ENCODE measurements at regions not wholly inside any gene's neighbourhood (a gene's known extent, or its start where the extent isn't known, plus 50 kb on each side); places are given as distances from the start of the nearest gene placed in this dataset.
"Not testable (repeated sequence)": the region's sequence is repeated elsewhere in the genome, so short reads cannot be mapped to it uniquely, and the experiment has no call there.

DNA sequence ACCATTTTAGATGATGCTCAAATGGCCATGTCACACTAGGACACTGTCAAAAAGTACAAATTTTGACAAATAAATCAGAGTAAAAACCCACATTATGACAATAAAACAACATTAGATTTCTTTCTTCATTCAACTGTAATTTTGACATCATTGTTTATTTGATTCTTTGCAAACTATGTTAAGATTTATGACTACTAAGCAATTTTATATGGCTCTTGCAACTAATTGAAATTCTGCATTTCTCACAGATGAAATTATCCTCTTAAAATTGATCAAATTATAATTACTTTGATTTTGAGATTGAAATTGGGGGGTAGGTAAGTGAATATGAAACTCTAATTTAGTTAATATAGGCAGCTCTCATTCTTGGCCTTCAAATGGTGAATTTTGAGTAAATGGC is 59.8 kb downstream of the ATOH1 start:
- DNase-seq: no peak

DNA sequence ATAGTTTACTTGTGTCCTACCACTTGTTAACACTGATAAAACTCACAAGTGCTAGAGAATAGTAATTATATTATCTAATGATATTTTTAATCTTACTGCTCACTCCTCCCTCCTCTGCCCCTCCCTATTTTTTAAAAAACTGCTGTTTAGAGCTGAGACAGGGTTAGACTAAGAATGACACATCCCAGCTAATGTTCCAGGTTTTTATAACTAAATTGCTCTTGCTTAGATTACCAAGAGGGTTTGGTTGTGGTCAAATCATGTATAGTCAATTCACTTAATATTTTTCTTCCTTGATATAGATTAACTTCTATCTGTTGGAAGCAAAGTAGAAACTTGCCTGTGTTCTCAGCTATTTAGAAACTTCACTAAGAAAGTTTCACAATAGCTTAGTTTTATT is 60.2 kb downstream of the ATOH1 start:
- DNase-seq: no peak

DNA sequence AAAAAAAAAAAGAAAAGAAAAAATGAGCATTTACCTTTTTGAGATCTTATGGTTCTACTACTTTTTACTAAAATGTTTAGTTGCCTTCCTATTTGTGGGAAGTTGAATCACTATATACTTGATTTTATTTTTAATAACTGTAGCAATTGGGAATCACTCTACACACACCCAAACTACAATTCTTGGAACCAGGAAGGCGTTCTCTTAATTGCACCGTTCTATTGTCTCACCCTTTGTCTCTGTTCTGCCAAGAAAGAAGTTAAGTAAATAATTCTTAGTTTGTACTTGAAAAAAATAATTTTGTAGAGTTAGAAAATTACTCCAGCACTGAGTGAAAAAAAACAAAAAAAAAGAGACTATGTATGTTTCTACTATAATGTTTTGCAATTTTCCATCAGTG is 62.7 kb downstream of the ATOH1 start:
- DNase-seq: no peak

DNA sequence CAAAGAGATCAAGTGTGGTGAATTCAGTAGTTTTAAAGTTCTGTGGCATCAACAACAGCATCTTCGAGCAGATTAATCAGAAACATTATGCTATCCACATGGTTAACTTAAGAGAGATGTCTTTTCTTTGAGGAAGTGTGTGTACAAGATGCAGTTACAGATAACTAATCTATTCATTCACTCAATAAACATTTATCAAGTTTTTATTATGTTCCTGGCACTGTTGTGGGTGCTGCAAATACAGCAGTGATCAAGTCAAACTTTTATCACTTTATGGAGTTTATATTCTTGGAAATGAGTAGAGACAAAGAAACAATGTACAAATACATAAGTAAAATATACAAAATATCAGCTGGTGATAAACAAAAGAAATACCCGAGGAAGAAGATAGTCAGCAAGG is 66.4 kb downstream of the ATOH1 start:
- DNase-seq: no peak

DNA sequence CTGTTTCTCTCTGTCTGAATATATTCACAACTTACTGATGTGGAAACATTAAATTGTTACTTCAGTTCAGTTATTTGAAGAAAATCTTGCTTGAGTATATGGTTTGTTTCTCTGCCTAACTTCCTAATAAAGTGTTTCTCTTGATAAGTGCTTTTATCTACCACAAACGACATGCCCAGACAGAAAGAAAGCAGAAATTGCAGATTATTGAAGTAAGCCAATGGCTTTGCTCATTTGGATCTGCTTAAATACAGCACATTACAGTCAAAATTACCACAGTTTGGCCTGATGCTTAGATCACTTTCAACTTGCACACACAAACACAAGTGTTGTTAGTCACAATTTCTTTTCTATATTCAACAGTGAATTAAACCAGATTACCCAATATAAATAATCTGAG is 68.0 kb downstream of the ATOH1 start:
- no peak for DNase-seq

DNA sequence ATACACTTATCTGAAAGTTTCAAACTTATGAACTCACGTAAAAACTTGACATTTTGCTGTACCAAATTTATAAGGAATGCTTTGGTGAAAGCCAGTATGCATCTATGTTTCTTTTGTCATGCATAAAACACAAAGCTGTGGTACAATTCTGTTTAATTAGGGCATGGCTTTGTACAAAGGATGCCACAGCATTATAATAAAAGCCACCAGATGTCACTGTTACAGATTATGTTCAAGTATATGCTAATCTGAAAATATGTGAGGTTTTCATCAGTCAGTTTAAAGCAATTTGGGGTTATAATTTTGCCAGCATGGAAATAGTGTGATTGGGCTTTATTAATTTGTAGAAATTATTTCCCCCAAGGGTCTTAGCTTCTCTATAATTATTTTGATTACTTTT is 69.0 kb downstream of the ATOH1 start:
- no peak for DNase-seq

DNA sequence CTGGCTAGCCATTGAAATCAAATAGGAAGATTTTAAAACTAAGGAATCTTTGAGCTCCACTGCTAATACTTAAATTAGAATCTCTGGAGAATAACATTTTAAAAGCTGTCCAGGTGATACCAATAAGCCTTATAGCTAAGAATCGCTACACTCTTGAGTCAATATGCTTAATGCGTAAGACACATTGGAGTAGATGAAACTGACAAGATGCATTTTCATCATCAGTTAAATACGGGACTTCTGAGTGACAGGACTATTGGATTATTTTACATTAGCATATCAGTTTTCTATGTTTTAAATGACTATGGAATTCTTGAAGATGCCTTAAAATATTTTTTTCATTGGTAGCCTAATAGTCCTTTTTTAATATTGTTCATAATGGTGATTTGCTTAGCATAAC is 80.2 kb downstream of the ATOH1 start:
- no peak for DNase-seq

DNA sequence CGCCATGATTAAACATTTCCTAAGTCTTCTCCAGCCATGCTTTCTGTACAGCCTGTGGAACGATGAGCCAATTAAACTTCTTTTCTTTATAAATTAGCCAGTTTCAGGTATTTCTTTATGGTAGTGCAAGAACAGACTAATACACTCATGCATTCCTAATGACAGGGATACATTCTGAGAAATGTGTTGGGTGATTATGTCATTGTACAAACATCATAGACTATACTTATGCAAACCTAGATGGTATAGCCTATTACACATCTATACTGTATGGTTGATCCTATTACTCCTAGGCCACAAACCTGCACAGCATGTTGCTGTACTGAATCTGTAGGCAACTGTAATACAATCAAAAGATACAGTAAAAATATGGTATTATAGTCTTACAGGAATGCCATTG is 83.1 kb downstream of the ATOH1 start:
- DNase-seq: no peak

DNA sequence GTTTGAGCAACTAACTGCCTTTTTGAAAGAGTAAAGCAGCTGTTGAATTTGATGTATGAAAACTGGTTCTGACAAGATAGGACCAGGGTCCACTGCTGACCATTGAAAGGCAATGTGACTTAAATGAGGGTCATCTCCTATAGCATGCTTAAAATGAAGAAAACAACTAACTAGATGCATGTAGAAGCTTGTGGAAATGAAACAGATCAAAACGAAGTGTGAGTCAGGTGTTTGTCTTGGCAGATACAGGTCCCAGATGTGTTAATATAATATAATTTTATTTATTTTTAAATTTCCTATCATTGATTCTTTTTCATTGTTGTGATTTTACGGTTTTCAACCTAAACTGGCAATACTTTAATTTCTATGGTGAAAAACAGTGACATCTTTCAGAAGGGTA is 83.6 kb downstream of the ATOH1 start:
- no peak for DNase-seq

DNA sequence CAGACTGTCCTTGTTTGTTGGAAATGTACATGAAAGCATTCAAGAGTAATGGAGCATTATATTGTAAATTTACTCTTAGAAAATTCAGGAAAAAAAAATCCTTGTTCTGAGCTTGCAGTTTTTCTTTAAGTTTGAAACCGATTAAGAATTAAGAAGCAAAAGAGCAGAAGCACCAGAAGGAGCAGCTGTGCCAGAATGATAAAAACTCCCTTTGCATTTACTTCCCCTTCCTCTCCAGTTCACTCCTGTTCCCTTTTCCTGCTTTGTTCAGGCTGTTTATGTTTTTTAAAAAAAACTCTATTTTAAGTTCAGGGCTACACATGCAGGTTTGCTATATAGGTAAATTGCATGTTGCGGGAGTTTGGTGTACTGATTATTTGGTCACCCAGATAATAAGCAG is 90.3 kb downstream of the ATOH1 start:
- DNase-seq: no peak

DNA sequence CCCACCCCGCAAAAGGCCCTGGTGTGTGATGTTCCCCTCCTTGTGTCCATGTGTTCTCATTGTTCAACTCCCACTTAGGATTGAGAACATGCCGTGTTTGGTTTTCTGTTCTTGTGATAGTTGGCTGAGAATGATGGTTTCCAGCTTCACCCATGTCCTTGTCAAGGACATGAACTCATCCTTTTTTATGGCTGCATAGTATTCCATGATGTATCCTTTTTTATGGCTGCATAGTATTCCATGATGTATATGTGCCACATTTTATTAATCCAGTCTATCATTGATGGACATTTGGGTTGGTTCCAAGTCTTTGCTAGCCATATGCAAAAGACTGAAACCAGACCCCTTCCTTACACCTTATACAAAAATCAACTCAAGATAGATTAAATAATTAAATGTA is 95.0 kb downstream of the ATOH1 start:
- DNase-seq: not testable (repeated sequence)

DNA sequence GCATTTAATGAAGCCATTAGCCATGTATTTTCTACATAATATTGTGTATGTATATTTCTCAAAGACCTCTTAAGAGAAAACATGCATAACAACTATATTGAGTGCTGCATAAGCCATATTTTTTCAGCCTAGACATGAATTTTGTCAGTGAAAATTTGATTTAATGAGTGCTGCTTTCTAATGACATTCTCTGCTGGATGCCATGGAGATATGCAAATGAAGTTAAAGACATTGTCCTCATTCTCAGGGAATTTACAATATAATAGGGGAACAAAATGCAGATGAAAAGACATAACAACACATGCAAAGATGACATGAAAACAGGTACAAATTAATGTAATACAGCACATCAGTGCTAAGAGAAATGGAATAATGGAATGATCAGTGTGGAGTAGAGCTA is 118.7 kb downstream of the ATOH1 start:
- no peak for DNase-seq

DNA sequence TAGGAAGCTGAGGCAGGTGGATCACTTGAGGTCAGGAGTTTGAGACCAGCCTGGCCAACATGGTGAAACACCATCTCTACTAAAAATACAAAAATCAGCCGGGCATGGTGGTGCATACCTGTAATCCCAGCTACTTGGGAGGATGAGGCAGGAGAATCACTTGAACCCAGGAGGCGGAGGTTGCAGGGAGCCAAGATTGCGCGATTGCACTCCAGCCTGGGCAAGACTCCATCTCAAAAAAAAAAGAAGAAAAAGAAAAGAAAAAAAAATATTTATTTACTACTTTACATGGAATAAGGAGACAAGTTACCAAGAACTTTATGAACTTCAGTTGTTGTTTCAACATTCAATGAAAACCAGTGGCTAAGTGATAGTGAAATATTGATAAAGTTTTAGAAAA is 121.7 kb downstream of the ATOH1 start:
- not testable (repeated sequence) for DNase-seq

DNA sequence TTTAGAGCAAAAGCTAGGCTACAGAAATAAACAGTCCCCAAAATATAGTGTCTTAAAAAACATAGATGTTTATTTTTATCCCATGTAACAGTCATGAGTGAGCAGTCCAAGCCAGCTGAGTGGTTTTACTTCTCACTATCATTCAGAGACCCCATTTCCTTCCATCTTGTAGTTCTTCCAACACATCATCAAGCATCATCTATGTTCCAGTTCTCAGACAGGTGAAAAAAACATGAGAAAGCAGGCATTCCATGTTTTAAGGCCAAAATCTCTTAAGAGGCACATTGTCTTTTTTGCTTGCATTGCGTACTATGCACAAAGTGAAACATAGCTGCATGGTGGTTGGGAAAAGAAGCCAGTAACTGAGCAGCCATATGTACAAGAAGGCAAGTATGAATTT is 128.6 kb downstream of the ATOH1 start:
- DNase-seq: no peak

DNA sequence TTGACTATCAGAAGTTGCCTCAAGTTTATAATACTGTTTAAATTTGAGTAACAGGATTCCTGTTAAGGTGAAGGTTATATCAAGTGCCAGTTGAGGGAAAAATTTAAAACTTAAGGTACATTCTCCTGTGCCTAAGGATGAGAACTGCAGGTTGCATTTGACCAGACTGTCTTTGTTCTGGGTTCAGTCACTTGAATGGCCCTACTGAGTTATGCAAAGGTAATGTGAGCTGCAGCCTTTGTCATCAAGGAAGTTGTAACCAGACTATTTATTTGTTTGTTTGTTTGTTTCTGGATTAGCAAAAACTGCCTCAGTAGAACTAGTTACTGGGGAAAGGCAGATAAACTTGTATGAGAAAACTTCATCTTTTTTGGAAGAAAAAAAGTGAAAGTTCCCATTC is 131.9 kb downstream of the ATOH1 start:
- DNase-seq: no peak

DNA sequence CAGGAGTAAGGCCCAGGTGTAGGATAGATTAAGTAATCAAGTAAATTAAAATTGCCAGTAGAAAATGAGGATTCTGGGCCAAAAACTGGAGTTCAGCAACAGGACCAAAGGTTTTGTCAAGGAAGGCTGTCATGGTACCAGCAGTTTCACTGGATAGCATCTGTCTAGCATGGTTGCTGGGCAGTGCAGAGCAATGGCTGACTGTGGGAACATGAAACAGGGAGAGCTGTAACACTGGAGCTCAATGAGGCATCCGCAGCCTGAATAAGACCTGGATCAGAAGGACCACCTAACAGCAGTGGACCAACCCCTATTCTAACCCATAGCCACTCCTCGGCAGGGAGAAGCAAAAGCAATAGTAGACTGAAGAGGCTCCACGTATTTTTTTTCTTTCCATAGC is 132.4 kb downstream of the ATOH1 start:
- no peak for DNase-seq

DNA sequence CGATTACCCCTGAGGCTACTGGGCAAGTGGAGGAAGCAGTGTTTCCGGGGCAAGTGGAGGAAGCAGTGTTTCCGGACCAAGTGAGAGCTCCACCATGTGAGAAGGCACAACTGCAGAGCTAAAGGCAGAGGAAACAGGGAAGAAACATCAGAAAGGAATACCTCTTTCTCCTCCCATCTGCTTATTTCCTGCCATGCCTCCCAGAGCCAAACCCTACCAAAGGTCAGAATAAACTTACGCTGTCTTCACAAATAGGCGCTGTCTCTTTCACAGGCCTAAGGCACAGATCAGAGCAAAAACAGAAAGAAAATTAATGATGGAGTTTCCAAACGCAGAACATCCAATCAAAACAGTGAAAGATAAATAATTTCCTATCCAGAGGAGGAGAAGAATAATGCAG is 153.0 kb downstream of the ATOH1 start:
- no peak for DNase-seq

DNA sequence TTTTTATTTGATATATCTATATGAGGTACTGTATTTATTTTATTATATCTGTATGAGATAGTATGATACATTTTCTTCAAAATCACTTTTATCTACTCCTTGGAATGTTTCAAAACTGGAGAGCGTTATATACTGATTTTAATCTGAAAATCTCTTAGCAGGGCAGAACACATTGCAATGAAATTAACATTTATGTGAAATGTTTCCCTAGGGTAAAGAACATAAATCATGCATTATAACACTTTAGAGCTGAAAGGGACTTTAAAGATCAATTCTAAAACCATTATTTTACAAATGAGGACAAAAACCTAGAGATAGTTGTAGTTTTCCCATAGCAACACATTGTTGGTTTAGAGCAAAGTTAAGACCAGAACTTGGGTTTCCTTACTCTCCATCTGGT is 153.7 kb downstream of the ATOH1 start:
- DNase-seq: no peak

DNA sequence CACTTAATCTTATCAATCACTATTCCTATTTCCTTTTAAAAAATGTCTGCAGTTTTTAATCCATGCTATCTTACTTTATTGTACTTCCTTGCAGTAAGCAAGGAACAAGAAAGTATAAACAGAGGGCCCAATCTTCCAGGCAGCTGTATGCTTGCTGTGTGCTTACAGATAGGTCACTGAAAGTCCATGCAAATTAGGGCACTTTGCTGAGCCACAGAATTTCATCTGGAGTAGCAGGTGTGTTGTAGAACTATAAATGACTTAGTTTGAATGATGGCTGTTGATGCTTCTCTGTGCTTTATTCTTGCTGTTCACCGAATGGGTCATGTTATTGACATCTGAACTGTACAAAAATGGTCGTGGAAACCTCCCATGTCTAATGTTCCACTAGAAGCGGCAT is 154.6 kb downstream of the ATOH1 start:
- no peak for DNase-seq

DNA sequence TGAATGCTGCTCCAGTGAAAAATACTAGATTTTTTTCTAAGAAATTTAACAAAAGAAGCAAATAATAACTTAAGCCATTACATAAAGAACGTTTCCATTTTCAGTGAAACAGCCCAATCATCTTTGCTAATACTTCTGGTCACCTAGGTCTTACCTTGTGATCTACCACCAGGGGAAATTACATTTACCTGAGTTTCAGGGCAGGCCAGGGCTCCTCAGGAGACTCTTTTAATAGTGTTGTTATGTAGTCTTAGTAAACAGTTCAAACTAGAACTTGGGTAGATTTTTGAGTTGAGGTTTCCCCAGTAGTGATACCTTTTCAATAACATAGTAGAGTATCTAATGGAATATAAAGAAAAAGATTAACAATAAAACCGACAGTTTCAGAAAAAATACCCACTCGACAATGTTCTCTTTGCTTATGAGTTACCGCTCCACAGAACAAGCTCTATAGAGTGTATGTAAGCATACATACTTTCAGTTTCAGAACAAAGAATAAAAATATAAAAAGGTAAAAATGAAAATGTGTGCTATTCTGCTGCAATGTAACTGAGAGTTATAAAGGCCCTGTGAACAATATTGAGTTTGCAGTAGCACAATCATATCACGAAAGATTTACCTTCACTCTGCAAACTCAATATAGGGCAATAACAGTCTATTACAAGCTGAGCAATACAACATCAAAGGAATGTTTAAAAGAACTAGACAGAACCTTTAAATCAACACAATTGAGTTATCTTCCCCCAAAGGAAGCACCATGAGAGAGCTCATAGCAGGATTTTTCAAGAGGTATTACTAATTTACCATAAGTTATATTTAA is 165.8 kb downstream of the ATOH1 start:
- no peak for DNase-seq

DNA sequence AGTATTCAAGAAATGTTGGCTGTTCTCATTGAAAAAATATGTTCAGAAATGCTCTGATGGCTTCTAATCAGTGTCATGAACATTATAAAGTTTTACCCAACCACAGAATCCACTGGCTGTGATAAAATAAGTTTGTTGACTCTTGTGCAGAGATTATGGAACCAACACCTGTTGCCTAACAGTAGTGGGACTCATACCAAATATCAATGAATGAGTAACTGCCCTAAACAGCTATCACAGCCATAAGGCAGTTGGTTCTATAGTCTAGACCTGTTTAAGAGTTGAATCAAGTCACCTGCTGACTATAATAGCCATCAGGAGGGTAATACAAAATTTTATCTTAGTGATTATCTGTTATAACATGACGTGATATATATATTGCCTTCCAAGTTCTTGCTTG is 168.3 kb downstream of the ATOH1 start:
- DNase-seq: no peak

DNA sequence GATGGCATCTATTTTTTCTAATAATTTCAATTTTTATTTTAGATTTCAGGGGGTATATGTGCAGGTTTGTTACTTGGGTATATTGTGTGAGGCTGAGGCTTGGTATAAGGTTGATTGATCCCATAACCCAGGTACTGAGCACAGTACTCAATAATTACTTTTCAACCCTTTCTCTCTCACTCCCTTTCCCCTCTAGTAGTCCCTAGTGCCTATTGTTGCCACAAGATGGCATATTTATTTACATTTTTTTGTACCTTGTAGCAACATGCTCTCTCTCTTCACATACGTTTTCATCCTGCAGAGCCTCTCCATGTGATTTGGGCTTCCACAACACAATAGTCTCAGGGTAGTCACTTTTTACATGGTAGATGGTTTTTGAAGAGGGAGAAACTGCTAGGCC is 172.0 kb downstream of the ATOH1 start:
- DNase-seq: no peak

DNA sequence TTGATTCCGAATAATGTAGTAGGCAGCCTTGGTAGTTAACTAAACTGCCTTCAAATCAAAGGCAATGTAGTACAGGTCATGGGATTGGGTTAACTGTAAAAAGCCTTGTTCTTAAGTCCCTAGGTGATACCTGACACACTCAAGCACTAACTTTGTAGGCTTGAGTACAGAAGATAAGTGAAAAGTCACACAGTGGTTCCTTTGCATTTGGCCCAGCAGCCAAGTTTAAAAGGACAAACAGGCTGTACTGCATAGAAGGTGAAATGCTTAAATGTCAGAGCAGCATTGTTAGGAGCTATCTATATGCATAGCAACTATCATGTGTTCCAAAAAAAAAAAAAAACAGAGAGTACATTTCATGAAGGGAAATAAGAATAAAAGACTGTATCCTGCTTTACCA is 178.4 kb downstream of the ATOH1 start:
- no peak for DNase-seq

DNA sequence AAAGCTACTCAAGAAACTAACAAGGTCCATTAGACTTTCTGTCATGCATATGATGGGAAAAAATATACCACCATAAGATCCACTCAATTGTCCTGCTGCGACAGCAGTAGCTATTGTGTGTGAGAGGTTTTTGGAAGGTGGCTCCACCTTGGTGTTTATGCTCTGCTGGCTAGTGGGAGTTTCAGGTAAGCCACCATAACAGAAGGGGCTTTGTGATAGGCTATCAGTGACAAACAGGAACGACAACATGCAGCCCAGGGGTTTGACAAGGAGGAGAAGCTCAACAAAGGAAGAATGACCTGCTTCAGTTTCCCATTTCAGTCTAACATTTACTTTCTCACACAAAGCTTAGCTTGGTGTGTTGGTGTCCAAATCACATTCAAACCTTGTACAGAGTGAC is 182.6 kb downstream of the ATOH1 start:
- DNase-seq: no peak

DNA sequence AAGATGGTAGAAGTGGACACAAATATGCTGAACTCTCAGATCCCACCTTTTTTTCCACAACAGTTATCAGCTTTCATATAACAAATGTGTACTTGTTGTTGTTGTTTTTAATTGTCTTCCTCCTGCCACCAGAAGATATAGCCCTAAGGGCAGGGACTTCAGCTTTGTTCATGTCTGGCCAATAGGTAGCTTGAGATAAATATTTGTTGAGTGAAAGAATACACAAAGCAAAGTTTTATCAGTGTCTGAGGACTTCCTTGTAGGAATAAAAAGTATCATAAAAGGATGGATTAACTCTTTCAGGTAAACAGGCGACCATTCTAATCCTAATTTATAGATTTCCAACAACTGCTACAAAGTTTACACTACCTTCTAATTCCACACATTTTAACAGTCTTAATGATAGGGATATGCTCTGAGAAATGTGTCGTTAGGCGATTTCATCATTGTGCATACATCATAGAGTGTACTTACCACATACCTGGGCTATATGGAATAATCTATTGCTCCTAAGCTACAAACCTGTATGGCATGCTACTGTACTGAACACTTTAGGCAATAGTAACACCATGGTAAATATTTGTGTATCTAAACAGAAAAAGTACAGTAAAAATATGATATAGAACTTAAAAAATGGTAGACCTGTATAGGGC is 186.1 kb downstream of the ATOH1 start:
- DNase-seq: no peak

Data from CD4-positive, alpha-beta T cell treated with Interleukin-4 for 1 hour (primary cell).